Mucosa of descending colon (tissue), 3 donors: ENCODE measurements at regions not wholly inside any gene's neighbourhood (a gene's known extent, or its start where the extent isn't known, plus 50 kb on each side); places are given as distances from the start of the nearest gene placed in this dataset.

Experiments
- ATAC-seq: fragments of 200-7000 bp; cut with Tn5 transposase; one replicate; pipeline ENCODE4 v1.9.1; 2020; ENCODE audit warnings: mild to moderate bottlenecking, moderate library complexity
- DNase-seq, 3 donors: peaks; one replicate each; pipeline ENCODE4 v3.0.0-alpha.2; 2020
- H3K36me3 ChIP-seq: fragments of 200-600 bp; one replicate; pipeline ENCODE4 v1.8.0; 2021; ENCODE audit warnings: low read depth, mild to moderate bottlenecking
- H3K4me1 ChIP-seq: fragments of 200-600 bp; one replicate; pipeline ENCODE4 v1.8.0; 2021; ENCODE audit warnings: low read depth, mild to moderate bottlenecking
- H3K4me3 ChIP-seq: fragments of 200-600 bp; one replicate; pipeline ENCODE4 v1.8.0; 2021; ENCODE audit warnings: mild to moderate bottlenecking
- H3K9me3 ChIP-seq: fragments of 200-600 bp; one replicate; pipeline ENCODE4 v1.8.0; 2021; ENCODE audit warnings: mild to moderate bottlenecking
- intact Hi-C, 2 donors: fragments of 100-400 bp; cut with DNase I in 1 of 2; cut with micrococcal nuclease in 1 of 2; formaldehyde crosslinking; loops; one replicate each; pipeline versions ENCODE4 v1.11.0 to v1.11.1; 2022; cut with DNase I, micrococcal nuclease
- TF ChIP-seq, protein P1 (sequence below): fragments of 200-600 bp; IDR thresholded peaks from one replicate; pipeline ENCODE4 v1.8.0; 2022; ENCODE audit warnings: antibody characterized with exemption, mild to moderate bottlenecking
- donor health status: DM: no; HTN: no; CAD: no; lungs with moderate emphysema.
- donor health status: DM: no; HTN: no; CAD: no.
- donor health status: DM: no; HTN: yes; CAD: no.

DNA sequence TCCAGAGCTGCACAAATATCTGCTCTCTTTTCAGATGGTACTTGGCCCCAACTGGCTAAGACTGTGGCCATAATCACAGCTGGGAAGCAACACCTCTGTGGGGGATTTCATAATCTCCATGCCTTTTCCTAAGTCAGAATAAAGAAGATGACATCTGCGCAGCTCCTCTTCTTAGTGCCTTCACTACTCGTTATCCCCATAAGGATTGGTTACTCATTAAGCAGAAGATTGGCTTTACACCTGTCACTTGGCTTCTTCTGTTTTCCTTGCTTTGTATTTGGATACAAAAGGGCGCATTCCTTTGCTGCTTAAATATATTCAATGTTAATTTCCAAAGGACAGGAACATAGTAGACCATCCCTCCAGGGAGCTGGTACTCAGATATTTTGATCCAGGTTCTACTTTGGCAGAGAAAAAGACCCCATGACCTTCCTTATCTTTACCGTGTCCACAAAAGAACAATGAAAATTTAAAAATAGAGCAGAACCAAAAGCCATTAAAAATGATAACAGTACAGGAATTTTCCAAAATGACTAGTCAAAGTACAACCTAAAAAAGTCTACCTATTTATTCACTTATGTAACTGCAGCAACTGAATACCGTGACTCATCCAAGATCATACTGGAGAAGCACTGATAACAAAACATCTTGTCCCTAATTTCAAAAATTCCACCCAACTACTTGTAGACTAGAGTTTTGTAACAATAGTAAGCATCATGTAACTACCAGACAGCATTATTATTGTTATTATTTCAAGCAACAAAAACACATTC, 352.3 kb upstream of the TMPO start:
- no peak overlapping the region for H3K4me3 ChIP-seq
- H3K36me3 ChIP-seq: no peaks in the 10 kb centered on the region
- H3K4me1 ChIP-seq: no peaks in the 10 kb centered on the region
- TF ChIP-seq, protein P1, sequence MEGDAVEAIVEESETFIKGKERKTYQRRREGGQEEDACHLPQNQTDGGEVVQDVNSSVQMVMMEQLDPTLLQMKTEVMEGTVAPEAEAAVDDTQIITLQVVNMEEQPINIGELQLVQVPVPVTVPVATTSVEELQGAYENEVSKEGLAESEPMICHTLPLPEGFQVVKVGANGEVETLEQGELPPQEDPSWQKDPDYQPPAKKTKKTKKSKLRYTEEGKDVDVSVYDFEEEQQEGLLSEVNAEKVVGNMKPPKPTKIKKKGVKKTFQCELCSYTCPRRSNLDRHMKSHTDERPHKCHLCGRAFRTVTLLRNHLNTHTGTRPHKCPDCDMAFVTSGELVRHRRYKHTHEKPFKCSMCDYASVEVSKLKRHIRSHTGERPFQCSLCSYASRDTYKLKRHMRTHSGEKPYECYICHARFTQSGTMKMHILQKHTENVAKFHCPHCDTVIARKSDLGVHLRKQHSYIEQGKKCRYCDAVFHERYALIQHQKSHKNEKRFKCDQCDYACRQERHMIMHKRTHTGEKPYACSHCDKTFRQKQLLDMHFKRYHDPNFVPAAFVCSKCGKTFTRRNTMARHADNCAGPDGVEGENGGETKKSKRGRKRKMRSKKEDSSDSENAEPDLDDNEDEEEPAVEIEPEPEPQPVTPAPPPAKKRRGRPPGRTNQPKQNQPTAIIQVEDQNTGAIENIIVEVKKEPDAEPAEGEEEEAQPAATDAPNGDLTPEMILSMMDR: no peak
- ATAC-seq (no peak), DNase-seq (no peak)
- intact Hi-C loops: no loop called here
- no peaks in the 10 kb centered on the region for H3K9me3 ChIP-seq

DNA sequence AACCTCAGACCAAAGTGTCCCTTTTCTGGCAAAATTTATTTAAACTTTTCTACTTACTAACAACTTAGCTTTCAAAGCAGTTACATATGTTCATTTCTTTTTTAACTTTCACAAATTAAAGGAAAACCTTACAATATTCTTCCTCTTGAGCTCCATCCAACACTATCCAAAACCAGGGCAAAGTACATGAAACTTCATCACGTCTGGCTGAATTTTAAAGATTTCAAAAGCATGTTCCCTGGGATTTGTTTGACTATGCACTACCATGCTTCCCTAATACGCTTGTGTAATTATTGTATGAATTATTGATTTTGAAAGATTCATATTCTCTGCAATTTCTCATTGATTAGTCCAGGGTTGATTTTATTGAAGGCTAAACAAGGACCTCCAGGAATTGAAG, 343.1 kb upstream of the TMPO start:
- TF ChIP-seq, protein P1: no peak
- intact Hi-C loops: no loop called here
- no peak for DNase-seq
- Histone ChIP-seq H3K4me1 (no peaks in the 10 kb centered on the region), H3K4me3 (no peak overlapping the region), H3K36me3 (no peaks in the 10 kb centered on the region), H3K9me3 (no peaks in the 10 kb centered on the region)
- ATAC-seq: no peak

DNA sequence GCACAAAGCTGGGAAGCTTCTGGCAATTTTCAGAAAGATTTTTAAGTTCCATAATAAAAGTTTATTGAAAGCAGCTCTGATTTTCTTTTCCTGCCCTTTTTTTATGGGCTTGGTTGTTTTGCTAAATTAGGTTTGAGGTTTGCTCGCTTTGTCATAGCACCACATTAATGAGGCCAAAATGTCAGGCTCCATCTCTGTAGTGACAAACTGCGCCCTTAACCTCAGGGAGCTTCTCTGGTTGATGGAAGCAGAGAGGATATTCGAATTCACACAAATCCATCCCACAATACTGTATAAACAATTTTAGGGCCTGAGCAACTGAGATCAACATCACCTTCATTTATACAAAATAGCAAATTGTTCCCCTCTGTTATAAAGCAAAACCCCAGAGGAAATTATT, 342.6 kb upstream of the TMPO start:
- no peaks in the 10 kb centered on the region for H3K4me1 ChIP-seq
- DNase-seq (no peak), ATAC-seq (no peak)
- intact Hi-C loops: no loop called here
- no peaks in the 10 kb centered on the region for H3K9me3 ChIP-seq
- no peaks in the 10 kb centered on the region for H3K36me3 ChIP-seq
- TF ChIP-seq, protein P1: no peak
- no peak overlapping the region for H3K4me3 ChIP-seq

DNA sequence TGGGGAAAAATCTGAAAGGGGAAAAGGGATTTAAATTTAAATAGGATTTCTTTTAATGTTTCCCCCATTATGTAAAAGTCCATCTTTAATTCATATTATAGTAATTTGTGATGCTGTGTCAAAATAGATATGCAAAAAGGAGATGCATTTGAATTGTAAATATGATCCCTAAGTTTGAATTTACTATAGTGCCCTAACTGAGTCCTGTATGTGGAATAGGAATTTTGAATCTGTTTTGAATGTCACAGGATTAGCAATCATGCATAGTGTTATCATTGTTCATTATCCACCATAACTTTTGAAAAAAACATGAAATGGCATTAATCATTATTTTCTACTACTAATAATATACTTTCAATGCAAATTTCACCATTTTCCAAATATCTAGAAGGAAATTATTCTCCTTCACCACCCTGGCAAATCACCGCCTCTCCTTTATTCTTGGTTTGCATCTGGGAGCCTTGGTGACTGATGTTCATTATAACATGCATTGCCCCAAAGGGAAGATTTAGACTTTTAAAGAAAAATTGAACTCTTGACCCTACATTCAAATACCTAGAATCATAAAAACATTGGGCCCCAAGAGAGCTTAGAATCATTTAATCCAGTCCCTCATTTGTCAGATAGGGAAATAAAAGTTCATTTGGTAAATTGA, 341.5 kb upstream of the TMPO start:
- Histone ChIP-seq H3K36me3 (no peaks in the 10 kb centered on the region), H3K4me1 (no peaks in the 10 kb centered on the region), H3K9me3 (no peaks in the 10 kb centered on the region), H3K4me3 (no peak overlapping the region)
- intact Hi-C loops: no loop called here
- ATAC-seq (no peak), DNase-seq (no peak)
- TF ChIP-seq, protein P1: no peak

DNA sequence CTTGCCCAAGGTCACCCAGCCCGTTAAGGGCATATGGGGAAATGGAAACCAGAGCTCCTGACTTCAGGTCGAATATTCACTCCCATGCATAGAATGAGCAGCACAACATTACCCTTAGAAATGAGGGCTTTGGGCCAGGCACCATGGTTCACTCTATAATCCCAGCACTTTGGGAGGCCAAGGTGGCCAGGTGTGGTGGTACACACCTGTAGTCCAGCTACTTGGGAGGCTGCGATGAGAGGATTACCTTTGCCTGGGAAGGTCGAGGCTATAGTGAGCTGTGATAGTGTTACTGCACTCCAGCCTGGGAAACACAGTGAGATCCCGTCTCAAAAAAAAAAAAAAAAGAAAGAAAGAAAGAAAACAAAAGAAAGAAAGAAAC, 341.0 kb upstream of the TMPO start:
- Histone ChIP-seq H3K36me3 (no peaks in the 10 kb centered on the region), H3K9me3 (no peaks in the 10 kb centered on the region), H3K4me3 (no peak overlapping the region), H3K4me1 (no peaks in the 10 kb centered on the region)
- no peak for DNase-seq
- ATAC-seq: no peak
- TF ChIP-seq, protein P1: no peak
- intact Hi-C loops: no loop called here
